IMR-90 (cell line): ENCODE measurements at regions not wholly inside any gene's neighbourhood (a gene's known extent, or its start where the extent isn't known, plus 50 kb on each side); places are given as distances from the start of the nearest gene placed in this dataset.
A peak's percentile ranks its signal among the peaks of the same experiment; 100 is the strongest.

ENCODE experiments used
- ATAC-seq: fragments of 200-7000 bp; cut with Tn5 transposase; 2 replicates; pipeline ENCODE4 v1.9.1; 2020; ENCODE audit warnings: low read depth, mild to moderate bottlenecking, moderate library complexity
- BruUV-seq: library from RNA; stranded (reverse); fragments of 400-500 nt; replicated peaks from 2 replicates; lab custom pipeline; 2021; lab: Mats Ljungman, UMichigan
- CTCF ChIA-PET: fragments of 300-600 bp; formaldehyde crosslinking; extraction: SDS; loops from one replicate; lab custom pipeline; 2021; ENCODE audit warnings: antibody characterized with exemption; lab: Yijun Ruan, JAX
- POLR2A ChIA-PET: fragments of 300-600 bp; sonication (Branson Sonifier 250); formaldehyde crosslinking; loops from one replicate; lab custom pipeline; 2022; ENCODE audit warnings: antibody characterized with exemption; ENCODE audit not compliant: unreplicated experiment; lab: Charles Lee
- DNase-seq: peaks from one replicate; pipeline ENCODE4 v3.0.0; 2013
- H2AFZ ChIP-seq: replicated peaks from 2 replicates; pipeline ENCODE3; 2013; ENCODE audit warnings: low read length, mild to moderate bottlenecking; ENCODE audit not compliant: poor library complexity
- H2AK5ac ChIP-seq: 2 replicates; pipeline ENCODE4 v1.6.1; 2013; ENCODE audit warnings: low read depth, low read length, inconsistent platforms
- H2AK9ac ChIP-seq: replicated peaks from 2 replicates; pipeline ENCODE3; 2013; ENCODE audit warnings: mild to moderate bottlenecking, low read depth, low read length, moderate library complexity; ENCODE audit not compliant: poor library complexity
- H2BK120ac ChIP-seq: 2 replicates; pipeline ENCODE4 v1.6.1; 2013; ENCODE audit warnings: low read depth, low read length, inconsistent platforms
- H2BK15ac ChIP-seq: 3 replicates; pipeline ENCODE4 v1.6.1; 2013; ENCODE audit warnings: low read depth, low read length, inconsistent platforms
- H2BK20ac ChIP-seq: 2 replicates; pipeline ENCODE4 v1.6.1; 2013; ENCODE audit warnings: low read depth, mild to moderate bottlenecking, inconsistent platforms, low read length, moderate library complexity
- H2BK5ac ChIP-seq: 2 replicates; pipeline ENCODE4 v1.6.1; 2013; ENCODE audit warnings: mild to moderate bottlenecking, low read depth, low read length, inconsistent platforms; ENCODE audit not compliant: poor library complexity, severe bottlenecking
- H3K14ac ChIP-seq: replicated peaks from 2 replicates; pipeline ENCODE4 v1.6.1; 2013; ENCODE audit warnings: low read depth, low read length, inconsistent platforms
- H3K18ac ChIP-seq: 2 replicates; pipeline ENCODE4 v1.6.1; 2013; ENCODE audit warnings: low read depth, low read length, control low read depth
- H3K23ac ChIP-seq: 2 replicates; pipeline ENCODE4 v1.6.1; 2013; ENCODE audit warnings: low read depth, low read length, inconsistent platforms
- H3K27ac ChIP-seq: 2 replicates; pipeline ENCODE4 v1.5.1; 2013; ENCODE audit warnings: mild to moderate bottlenecking, control low read depth, low read length; ENCODE audit not compliant: insufficient read depth
- H3K27me3 ChIP-seq: 2 replicates; pipeline ENCODE4 v1.6.1; 2013; ENCODE audit warnings: low read length; ENCODE audit not compliant: control insufficient read depth, insufficient read depth
- H3K36me3 ChIP-seq: 2 replicates; pipeline ENCODE4 v1.6.1; 2013; ENCODE audit warnings: low read length, mixed read lengths; ENCODE audit not compliant: control insufficient read depth, insufficient read depth
- H3K4ac ChIP-seq: 2 replicates; pipeline ENCODE4 v1.6.1; 2013; ENCODE audit warnings: low read depth, low read length, inconsistent platforms
- H3K4me1 ChIP-seq: 2 replicates; pipeline ENCODE4 v1.6.1; 2013; ENCODE audit warnings: low read length, mixed read lengths; ENCODE audit not compliant: control insufficient read depth, insufficient read depth
- H3K4me2 ChIP-seq: 2 replicates; pipeline ENCODE4 v1.6.1; 2013; ENCODE audit warnings: low read depth, mild to moderate bottlenecking, control low read depth, low read length, moderate library complexity
- H3K4me3 ChIP-seq: 2 replicates; pipeline ENCODE4 v1.5.1; 2013; ENCODE audit warnings: low read depth, mild to moderate bottlenecking, control low read depth, low read length, moderate library complexity; ENCODE audit not compliant: insufficient read depth
- H3K56ac ChIP-seq: 2 replicates; pipeline ENCODE4 v1.6.1; 2013; ENCODE audit warnings: low read length, inconsistent platforms; ENCODE audit not compliant: insufficient read depth; ENCODE audit errors: extremely low read depth
- H3K79me1 ChIP-seq, 2 experiments: 2 replicates each; pipeline ENCODE4 v1.6.1; 2013; ENCODE audit warnings: low read length in 2 of 2, inconsistent platforms in 1 of 2, low read depth in 1 of 2
- H3K9ac ChIP-seq: 2 replicates; pipeline ENCODE4 v1.6.1; 2013; ENCODE audit warnings: low read depth, low read length, control low read depth
- H3K9me1 ChIP-seq: 2 replicates; pipeline ENCODE4 v1.6.1; 2013; ENCODE audit warnings: low read length, inconsistent platforms; ENCODE audit not compliant: insufficient read depth
- H3K9me3 ChIP-seq: 2 replicates; pipeline ENCODE4 v1.6.1; 2013; ENCODE audit warnings: low read length; ENCODE audit not compliant: control insufficient read depth, insufficient read depth
- H4K20me1 ChIP-seq: 2 replicates; pipeline ENCODE4 v1.6.1; 2013; ENCODE audit warnings: low read length, inconsistent platforms; ENCODE audit not compliant: insufficient read depth
- H4K5ac ChIP-seq: 2 replicates; pipeline ENCODE4 v1.6.1; 2013; ENCODE audit warnings: mild to moderate bottlenecking, low read depth, low read length, control low read depth
- H4K8ac ChIP-seq, 2 experiments: 2 replicates each; pipeline ENCODE4 v1.6.1; 2013; ENCODE audit warnings: low read depth in 2 of 2, low read length in 2 of 2, control low read depth in 1 of 2, inconsistent platforms in 1 of 2
- H4K91ac ChIP-seq: 2 replicates; pipeline ENCODE4 v1.6.1; 2013; ENCODE audit warnings: low read depth, low read length, inconsistent platforms; ENCODE audit not compliant: insufficient read depth
- CEBPB ChIP-seq: IDR thresholded peaks from 2 replicates; pipeline ENCODE4 v1.6.1; 2012; ENCODE audit warnings: low read depth, low read length, improper control_type of control experiment
- FOS ChIP-seq: fragments of 150-350 bp; IDR thresholded peaks from 2 replicates; pipeline ENCODE4 v1.6.1; 2016; ENCODE audit warnings: low read depth, low read length
- MAFK ChIP-seq: IDR thresholded peaks from 2 replicates; pipeline ENCODE4 v1.6.1; 2012; ENCODE audit warnings: low read depth, low read length, improper control_type of control experiment
- MXI1 ChIP-seq: IDR thresholded peaks from 2 replicates; pipeline ENCODE4 v1.6.1; 2012; ENCODE audit warnings: low read depth, mild to moderate bottlenecking, low read length, moderate library complexity, borderline replicate concordance
- POLR2A ChIP-seq: IDR thresholded peaks from 2 replicates; pipeline ENCODE4 v1.6.1; 2012; ENCODE audit warnings: mild to moderate bottlenecking, low read depth, low read length
- RAD21 ChIP-seq: IDR thresholded peaks from 2 replicates; pipeline ENCODE4 v1.6.1; 2012; ENCODE audit warnings: low read length, improper control_type of control experiment
- RFX5 ChIP-seq: IDR thresholded peaks from 2 replicates; pipeline ENCODE4 v1.8.0; 2012; ENCODE audit warnings: low read depth, mild to moderate bottlenecking, low read length, moderate library complexity
- SMC3 ChIP-seq: fragments of 150-350 bp; IDR thresholded peaks from 2 replicates; pipeline ENCODE4 v1.6.1; 2016; ENCODE audit warnings: low read depth, mild to moderate bottlenecking, antibody characterized with exemption, low read length, moderate library complexity
- WGBS, 2 experiments: methylation state at CpG; one replicate each; pipeline versions ENCODE4 v1.1.5 to v1.1.7; 2013; ENCODE audit warnings: missing lambda C conversion rate in 2 of 2; ENCODE audit not compliant: insufficient read length in 1 of 2; ENCODE audit errors: extremely low coverage in 2 of 2; 5-methylcytosine and 5-hydroxymethylcytosine counted together
- dilution Hi-C: fragments of 300-500 bp; cut with HindIII; formaldehyde crosslinking; loops from one replicate; pipeline ENCODE4 v1.14.3; 2018; ENCODE audit warnings: low sequenced_read_pairs; ENCODE audit not compliant: unreplicated experiment
- in situ Hi-C: fragments of 300-500 bp; cut with MboI; formaldehyde crosslinking; loops from 3 replicates; pipeline ENCODE4 v1.14.3; 2019; ENCODE audit warnings: low sequenced_read_pairs, inconsistent platforms, mixed read lengths
- intact Hi-C: fragments of 100-400 bp; cut with micrococcal nuclease; formaldehyde crosslinking; loops from 2 replicates; pipeline ENCODE4 v1.10.0; 2022
- TF ChIP-seq, protein P1 (sequence below): conservative IDR thresholded peaks from 2 replicates; pipeline ENCODE4 v1.5.1; 2012; ENCODE audit warnings: mild to moderate bottlenecking, low read depth, low read length, improper control_type of control experiment
- TF ChIP-seq, protein P2 (sequence below): fragments of 150-350 bp; IDR thresholded peaks from 2 replicates; pipeline ENCODE4 v1.6.1; 2017; ENCODE audit warnings: mild to moderate bottlenecking, antibody characterized with exemption, low read length, low read depth

DNA sequence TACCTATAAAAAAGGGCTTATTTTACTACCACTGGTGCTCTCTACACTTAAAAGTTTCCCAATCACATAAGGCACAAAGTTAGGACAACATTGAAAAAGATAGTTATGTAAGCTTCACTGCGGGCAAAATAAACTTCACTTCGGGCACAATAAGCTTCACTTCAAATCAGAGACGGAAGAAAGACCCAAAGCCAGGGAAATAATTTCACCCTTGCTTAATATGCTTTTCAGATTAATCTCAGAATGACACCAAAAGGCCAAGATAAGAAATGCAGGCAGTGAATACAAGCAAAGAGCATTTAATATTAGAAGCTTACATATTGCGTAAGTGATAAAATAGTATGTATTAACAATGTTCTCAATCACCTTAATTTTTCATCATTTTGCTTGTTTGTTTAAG lies 444.2 kb downstream of the SETD4 start:
- H2BK5ac ChIP-seq, result no peak overlapping the region
- intact Hi-C loops (loop anchor here (1.0 to 10.0 kb wide), 4 partner anchors 201 to 728 kb away; partner anchors contain the start of gene RUNX1), dilution Hi-C loops (no loop called here), in situ Hi-C loops (no loop called here)
- H2AK9ac ChIP-seq, result no peak overlapping the region
- BruUV-seq, result no TSS peak
- no peak overlapping the region; the same call in 1 of the 2 replicates for H2BK120ac ChIP-seq
- H3K4me2 ChIP-seq, result peak overlapping the region; percentile 63; the same call in 1 of the 2 replicates
- peak overlapping the region; percentile 8 for H3K14ac ChIP-seq
- H2AFZ ChIP-seq, result no peak overlapping the region
- H4K5ac ChIP-seq, result no peak overlapping the region
- no peak overlapping the region for H3K27ac ChIP-seq
- H3K23ac ChIP-seq, result no peak overlapping the region
- H2BK20ac ChIP-seq, result peak overlapping the region; percentile 40; the same call in 1 of the 2 replicates
- H3K18ac ChIP-seq, result peak overlapping the region; percentile 14; the same call in 1 of the 2 replicates
- H3K4me3 ChIP-seq, result no peak overlapping the region
- H2BK15ac ChIP-seq, result no peak overlapping the region
- WGBS, 2 experiments, result no CpG with 5 or more reads among the region's 4 CpGs
- no peak overlapping the region for H2AK5ac ChIP-seq
- POLR2A ChIA-PET, result interaction anchor here (0.6 kb wide), 2 partner anchors 730 to 740 kb away, joined by 3 to 5 read pairs; no protein-coding TSS in a partner anchor
- H3K4me1 ChIP-seq, result peaks cover 9% of the 10 kb centered on the region
- ATAC-seq (peak; percentile 66), DNase-seq (peak; percentile 70)
- H3K9me1 ChIP-seq, result peaks cover 14% of the 10 kb centered on the region
- H3K56ac ChIP-seq, result no peak overlapping the region
- H3K4ac ChIP-seq, result peak overlapping the region; percentile 28; the same call in 1 of the 2 replicates
- no peak for TF ChIP-seq FOS
- TF ChIP-seq RFX5, result no peak
- TF ChIP-seq CEBPB, result peak; percentile 96
- TF ChIP-seq, protein P1, sequence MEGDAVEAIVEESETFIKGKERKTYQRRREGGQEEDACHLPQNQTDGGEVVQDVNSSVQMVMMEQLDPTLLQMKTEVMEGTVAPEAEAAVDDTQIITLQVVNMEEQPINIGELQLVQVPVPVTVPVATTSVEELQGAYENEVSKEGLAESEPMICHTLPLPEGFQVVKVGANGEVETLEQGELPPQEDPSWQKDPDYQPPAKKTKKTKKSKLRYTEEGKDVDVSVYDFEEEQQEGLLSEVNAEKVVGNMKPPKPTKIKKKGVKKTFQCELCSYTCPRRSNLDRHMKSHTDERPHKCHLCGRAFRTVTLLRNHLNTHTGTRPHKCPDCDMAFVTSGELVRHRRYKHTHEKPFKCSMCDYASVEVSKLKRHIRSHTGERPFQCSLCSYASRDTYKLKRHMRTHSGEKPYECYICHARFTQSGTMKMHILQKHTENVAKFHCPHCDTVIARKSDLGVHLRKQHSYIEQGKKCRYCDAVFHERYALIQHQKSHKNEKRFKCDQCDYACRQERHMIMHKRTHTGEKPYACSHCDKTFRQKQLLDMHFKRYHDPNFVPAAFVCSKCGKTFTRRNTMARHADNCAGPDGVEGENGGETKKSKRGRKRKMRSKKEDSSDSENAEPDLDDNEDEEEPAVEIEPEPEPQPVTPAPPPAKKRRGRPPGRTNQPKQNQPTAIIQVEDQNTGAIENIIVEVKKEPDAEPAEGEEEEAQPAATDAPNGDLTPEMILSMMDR, result peak; percentile 60
- peak; percentile 63 for TF ChIP-seq RAD21
- TF ChIP-seq, protein P2, sequence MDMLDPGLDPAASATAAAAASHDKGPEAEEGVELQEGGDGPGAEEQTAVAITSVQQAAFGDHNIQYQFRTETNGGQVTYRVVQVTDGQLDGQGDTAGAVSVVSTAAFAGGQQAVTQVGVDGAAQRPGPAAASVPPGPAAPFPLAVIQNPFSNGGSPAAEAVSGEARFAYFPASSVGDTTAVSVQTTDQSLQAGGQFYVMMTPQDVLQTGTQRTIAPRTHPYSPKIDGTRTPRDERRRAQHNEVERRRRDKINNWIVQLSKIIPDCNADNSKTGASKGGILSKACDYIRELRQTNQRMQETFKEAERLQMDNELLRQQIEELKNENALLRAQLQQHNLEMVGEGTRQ, result no peak
- TF ChIP-seq MXI1, result no peak
- TF ChIP-seq MAFK, result no peak
- peak; percentile 33; the same call in 1 of the 2 replicates for TF ChIP-seq SMC3
- no peak for TF ChIP-seq POLR2A
- no peaks in the 10 kb centered on the region for H3K27me3 ChIP-seq
- H3K9ac ChIP-seq, result no peak overlapping the region
- CTCF ChIA-PET, result interaction anchor here (0.5 to 1.2 kb wide), 10 partner anchors 10 to 535 kb away, joined by 3 to 4 read pairs (median 3); no protein-coding TSS in a partner anchor
- no peaks in the 10 kb centered on the region for H3K36me3 ChIP-seq
- no peaks in the 10 kb centered on the region for H3K79me1 ChIP-seq
- H4K8ac ChIP-seq, result no peak overlapping the region
- H3K9me3 ChIP-seq, result no peaks in the 10 kb centered on the region
- no peaks in the 10 kb centered on the region for H4K20me1 ChIP-seq
- H4K91ac ChIP-seq, result no peak overlapping the region
